Keratinocyte (primary cell): ENCODE measurements at regions not wholly inside any gene's neighbourhood (a gene's known extent, or its start where the extent isn't known, plus 50 kb on each side); places are given as distances from the start of the nearest gene placed in this dataset.
"Not testable (repeated sequence)": the region's sequence is repeated elsewhere in the genome, so short reads cannot be mapped to it uniquely, and the experiment has no call there.

Experiments
- DNase-seq: peaks from one replicate; pipeline ENCODE4 v3.0.0-alpha.2; 2011; ENCODE audit warnings: low read depth, missing footprints, low spot score
- FAIRE-seq: peaks from 2 replicates; lab custom pipeline; 2011; peaks lifted over from hg19 to GRCh38; lab: Jason Lieb, UNC
- H2AFZ ChIP-seq: 2 replicates; pipeline ENCODE4 v1.6.0; 2012; ENCODE audit warnings: low read length, control low read depth, inconsistent platforms; ENCODE audit not compliant: control insufficient read depth
- H3K27ac ChIP-seq: 2 replicates; pipeline ENCODE4 v1.5.1; 2011; ENCODE audit warnings: low read length; ENCODE audit not compliant: control insufficient read depth, insufficient read depth
- H3K27me3 ChIP-seq: 3 replicates; pipeline ENCODE4 v1.6.0; 2011; ENCODE audit warnings: low read length; ENCODE audit not compliant: control insufficient read depth, insufficient read depth; ENCODE audit errors: extremely low read depth
- H3K36me3 ChIP-seq, 2 experiments: 2 replicates in 1 of 2; 3 replicates in 1 of 2; pipeline ENCODE4 v1.5.1; 2011; ENCODE audit warnings: low read length in 2 of 2, mild to moderate bottlenecking in 1 of 2; ENCODE audit not compliant: control insufficient read depth in 2 of 2, insufficient read depth in 2 of 2; ENCODE audit errors: extremely low read depth in 1 of 2
- H3K4me1 ChIP-seq: 3 replicates; pipeline ENCODE4 v1.5.1; 2011; ENCODE audit warnings: low read length; ENCODE audit not compliant: control insufficient read depth, insufficient read depth; ENCODE audit errors: extremely low read depth
- H3K4me2 ChIP-seq: 3 replicates; pipeline ENCODE4 v1.6.0; 2011; ENCODE audit warnings: low read depth, low read length; ENCODE audit not compliant: control insufficient read depth, insufficient read depth; ENCODE audit errors: extremely low read depth
- H3K4me3 ChIP-seq, 3 experiments: fragments of 200-600 bp in 1 of 3; sonication (generic) in 1 of 3; 2 replicates in 2 of 3; 3 replicates in 1 of 3; pipeline ENCODE4 v1.5.1; 2011 to 2016; ENCODE audit warnings: low read length in 3 of 3, mild to moderate bottlenecking in 3 of 3, control low read depth in 2 of 3, inconsistent platforms in 1 of 3, low read depth in 1 of 3, mixed read lengths in 1 of 3, mixed run types in 1 of 3, moderate library complexity in 1 of 3; ENCODE audit not compliant: control insufficient read depth in 2 of 3, insufficient read depth in 2 of 3; ENCODE audit errors: extremely low read depth in 1 of 3
- H3K79me2 ChIP-seq: 2 replicates; pipeline ENCODE4 v1.6.0; 2012; ENCODE audit warnings: low read length; ENCODE audit not compliant: control insufficient read depth, insufficient read depth
- H3K9ac ChIP-seq: 3 replicates; pipeline ENCODE4 v1.6.0; 2011; ENCODE audit warnings: low read length; ENCODE audit not compliant: control insufficient read depth, insufficient read depth; ENCODE audit errors: extremely low read depth
- H3K9me1 ChIP-seq: 3 replicates; pipeline ENCODE4 v1.6.0; 2011; ENCODE audit warnings: low read length; ENCODE audit not compliant: control insufficient read depth, insufficient read depth; ENCODE audit errors: extremely low read depth
- H3K9me3 ChIP-seq: 2 replicates; pipeline ENCODE4 v1.5.1; 2012; ENCODE audit warnings: low read depth, low read length; ENCODE audit not compliant: control insufficient read depth
- H4K20me1 ChIP-seq: 3 replicates; pipeline ENCODE4 v1.6.0; 2011; ENCODE audit warnings: low read length; ENCODE audit not compliant: control insufficient read depth, insufficient read depth; ENCODE audit errors: extremely low read depth
- CTCF ChIP-seq, 3 experiments: IDR thresholded peaks in 1 of 3; conservative IDR thresholded peaks in 1 of 3; optimal IDR thresholded peaks in 1 of 3; 2 replicates in 2 of 3; 3 replicates in 1 of 3; pipeline versions ENCODE3 to v1.5.1; 2011; ENCODE audit warnings: low read length in 3 of 3, mild to moderate bottlenecking in 3 of 3, moderate library complexity in 2 of 3, control low read depth in 1 of 3, inconsistent platforms in 1 of 3; ENCODE audit not compliant: insufficient read depth in 2 of 3; ENCODE audit errors: extremely low read depth in 1 of 3
- EZH2 ChIP-seq: IDR thresholded peaks from one replicate; pipeline ENCODE4 v1.6.1; 2012; ENCODE audit warnings: inconsistent platforms, mild to moderate bottlenecking, low read length, moderate library complexity
- dilution Hi-C: fragments of 300-500 bp; cut with MboI; formaldehyde crosslinking; loops from one replicate; pipeline ENCODE4 v1.7.0; 2020; ENCODE audit warnings: low sequenced_read_pairs; ENCODE audit not compliant: extremely low pct_ligation_motif_present

DNA sequence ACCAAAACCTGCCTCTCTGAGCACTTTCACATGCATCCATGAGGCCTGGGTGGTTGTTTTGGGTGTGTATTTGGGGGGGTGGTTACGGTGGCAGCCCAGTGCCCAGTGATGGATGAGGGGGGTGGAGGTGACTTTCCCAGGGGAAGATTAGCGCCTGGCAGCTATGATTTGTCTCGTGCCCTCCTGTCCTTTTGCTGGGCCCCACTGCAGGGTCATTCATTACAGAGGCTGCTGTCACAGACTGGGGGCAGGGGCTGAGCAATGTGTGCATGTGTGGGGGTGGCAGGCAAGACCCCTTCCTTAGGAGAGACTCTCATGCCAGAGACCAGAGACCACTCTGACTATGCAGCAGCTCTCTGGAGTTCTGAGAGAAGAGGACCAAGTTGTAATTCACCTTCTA, 93.7 kb downstream of the MRM1 start:
- TF ChIP-seq CTCF (optimal IDR thresholded peaks at IDR 0.05 in 1 of 3, IDR thresholded peaks at IDR 0.05 in 1 of 3, conservative IDR thresholded peaks at IDR 0.05 in 1 of 3; ENCODE audit: extremely low read depth in 1 of 3, insufficient read depth in 2 of 3, low read length in 3 of 3) (no peak), EZH2 (no peak)
- Histone ChIP-seq H3K27me3 (peaks cover 44% of the 10 kb centered on the region), H3K36me3 (no peaks in the 10 kb centered on the region), H3K4me2 (no peak overlapping the region), H3K79me2 (no peaks in the 10 kb centered on the region), H4K20me1 (no peaks in the 10 kb centered on the region), H3K4me3 (no peak overlapping the region), H3K4me1 (no peaks in the 10 kb centered on the region), H2AFZ (no peak overlapping the region), H3K9ac (no peak overlapping the region), H3K9me1 (no peaks in the 10 kb centered on the region), H3K27ac (no peak overlapping the region), H3K9me3 (no peaks in the 10 kb centered on the region)
- no peak for DNase-seq
- dilution Hi-C loops, result no loop called here
- no peak for FAIRE-seq

- H3K4me1 ChIP-seq, H2AFZ ChIP-seq, H3K36me3 ChIP-seq, H3K27ac ChIP-seq, H3K9me3 ChIP-seq, H3K9ac ChIP-seq, dilution Hi-C loops, FAIRE-seq, H3K4me2 ChIP-seq, H3K4me3 ChIP-seq, H4K20me1 ChIP-seq, DNase-seq, H3K79me2 ChIP-seq, H3K9me1 ChIP-seq: not testable (repeated sequence)
- H3K27me3 ChIP-seq, result peaks cover 40% of the 10 kb centered on the region
Measured at GRCh38 chr17:36695710-36696109, 94.3 kb downstream of the MRM1 start.

DNA sequence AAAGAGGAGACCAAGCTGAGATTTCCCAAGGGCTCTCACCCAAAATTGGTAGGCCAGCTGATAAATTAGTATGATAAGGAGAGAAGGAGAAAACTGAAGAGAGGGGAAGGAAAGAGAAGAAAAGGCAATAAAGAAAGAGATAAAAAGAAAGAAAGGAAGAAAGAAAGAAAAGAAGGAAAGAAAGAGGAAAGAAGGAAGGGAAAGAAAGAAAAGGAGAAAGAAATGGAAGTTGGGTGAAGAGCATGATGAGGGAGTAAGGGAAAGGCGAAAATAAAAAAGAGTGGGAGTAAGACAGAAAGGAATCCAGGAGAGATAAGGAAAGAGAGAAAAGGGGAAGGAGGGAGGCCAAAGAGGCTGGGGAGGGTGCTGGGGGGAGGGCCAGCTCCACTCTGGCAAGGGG, 95.4 kb downstream of the MRM1 start:
- no peaks in the 10 kb centered on the region for H3K4me1 ChIP-seq
- H3K27me3 ChIP-seq, result peaks cover 31% of the 10 kb centered on the region
- TF ChIP-seq CTCF (optimal IDR thresholded peaks at IDR 0.05 in 1 of 3, IDR thresholded peaks at IDR 0.05 in 1 of 3, conservative IDR thresholded peaks at IDR 0.05 in 1 of 3; ENCODE audit: extremely low read depth in 1 of 3, insufficient read depth in 2 of 3, low read length in 3 of 3) (no peak), EZH2 (no peak)
- no peaks in the 10 kb centered on the region for H3K36me3 ChIP-seq
- no peak for FAIRE-seq
- H3K9me1 ChIP-seq, result no peaks in the 10 kb centered on the region
- H2AFZ ChIP-seq, result no peak overlapping the region
- dilution Hi-C loops, result no loop called here
- no peak overlapping the region for H3K4me3 ChIP-seq
- DNase-seq, result no peak
- no peak overlapping the region for H3K4me2 ChIP-seq
- H4K20me1 ChIP-seq, result no peaks in the 10 kb centered on the region
- no peak overlapping the region for H3K9ac ChIP-seq
- no peaks in the 10 kb centered on the region for H3K9me3 ChIP-seq
- H3K79me2 ChIP-seq, result no peaks in the 10 kb centered on the region
- H3K27ac ChIP-seq, result no peak overlapping the region
